SU-DHL-6 (cell line): ENCODE measurements at regions not wholly inside any gene's neighbourhood (a gene's known extent, or its start where the extent isn't known, plus 50 kb on each side); places are given as distances from the start of the nearest gene placed in this dataset.

ENCODE experiments used
- EZH2phosphoT487 ChIP-seq: fragments of 200-600 bp; sonication (generic), shearing (Covaris generic); conservative IDR thresholded peaks from 2 replicates; pipeline ENCODE4 v1.6.1; 2018; ENCODE audit warnings: mild to moderate bottlenecking, antibody characterized with exemption, low read length, moderate library complexity, mixed read lengths
- TF ChIP-seq, protein P1 (sequence below): fragments of 200-600 bp; sonication (generic); IDR thresholded peaks from one replicate; pipeline ENCODE4 v1.5.1; 2017; ENCODE audit warnings: antibody characterized with exemption, mild to moderate bottlenecking, low read length, moderate library complexity; ENCODE audit not compliant: insufficient read depth, poor library complexity, severe bottlenecking

DNA sequence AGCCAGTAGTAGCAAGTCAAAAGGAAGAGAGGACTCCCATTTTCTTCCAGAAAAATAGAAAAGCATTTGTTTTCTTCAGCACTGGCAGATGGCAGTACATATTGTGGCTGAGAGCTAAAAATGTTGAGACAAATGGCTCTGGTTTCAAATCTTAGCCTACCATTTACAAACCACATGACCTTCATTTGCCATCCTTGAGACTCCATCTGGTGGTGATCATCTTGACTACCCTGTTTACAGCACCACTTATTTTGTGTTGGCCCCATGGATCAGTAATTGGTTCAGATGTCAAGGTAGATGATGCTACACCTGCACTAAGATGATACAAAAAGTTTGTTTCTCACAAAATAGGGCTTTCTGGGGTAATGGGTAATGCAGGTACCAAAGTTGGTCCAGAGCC lies 951.8 kb upstream of the IGFBP7 start:
- TF ChIP-seq, protein P1, sequence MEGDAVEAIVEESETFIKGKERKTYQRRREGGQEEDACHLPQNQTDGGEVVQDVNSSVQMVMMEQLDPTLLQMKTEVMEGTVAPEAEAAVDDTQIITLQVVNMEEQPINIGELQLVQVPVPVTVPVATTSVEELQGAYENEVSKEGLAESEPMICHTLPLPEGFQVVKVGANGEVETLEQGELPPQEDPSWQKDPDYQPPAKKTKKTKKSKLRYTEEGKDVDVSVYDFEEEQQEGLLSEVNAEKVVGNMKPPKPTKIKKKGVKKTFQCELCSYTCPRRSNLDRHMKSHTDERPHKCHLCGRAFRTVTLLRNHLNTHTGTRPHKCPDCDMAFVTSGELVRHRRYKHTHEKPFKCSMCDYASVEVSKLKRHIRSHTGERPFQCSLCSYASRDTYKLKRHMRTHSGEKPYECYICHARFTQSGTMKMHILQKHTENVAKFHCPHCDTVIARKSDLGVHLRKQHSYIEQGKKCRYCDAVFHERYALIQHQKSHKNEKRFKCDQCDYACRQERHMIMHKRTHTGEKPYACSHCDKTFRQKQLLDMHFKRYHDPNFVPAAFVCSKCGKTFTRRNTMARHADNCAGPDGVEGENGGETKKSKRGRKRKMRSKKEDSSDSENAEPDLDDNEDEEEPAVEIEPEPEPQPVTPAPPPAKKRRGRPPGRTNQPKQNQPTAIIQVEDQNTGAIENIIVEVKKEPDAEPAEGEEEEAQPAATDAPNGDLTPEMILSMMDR = no peak
- TF ChIP-seq EZH2phosphoT487 = no peak
